ENCODE measurements at regions not wholly inside any gene's neighbourhood (a gene's known extent, or its start where the extent isn't known, plus 50 kb on each side); places are given as distances from the start of the nearest gene placed in this dataset.

- TF ChIP-seq CTCF (IDR thresholded peaks at IDR 0.05) (no peak), POLR2A (IDR thresholded peaks at IDR 0.05) (no peak)
These were observed 134.7 kb upstream of the FOXP2 start for GRCh38 chr7:114279901-114280300.
